ENCODE measurements at regions not wholly inside any gene's neighbourhood (a gene's known extent, or its start where the extent isn't known, plus 50 kb on each side); places are given as distances from the start of the nearest gene placed in this dataset.
"Not testable (repeated sequence)": the region's sequence is repeated elsewhere in the genome, so short reads cannot be mapped to it uniquely, and the experiment has no call there.

- DNase-seq (ENCODE audit: low spot score): not testable (repeated sequence)
Measured at GRCh38 chr1:109857702-109858101, 52.9 kb upstream of the CSF1 start.

DNA sequence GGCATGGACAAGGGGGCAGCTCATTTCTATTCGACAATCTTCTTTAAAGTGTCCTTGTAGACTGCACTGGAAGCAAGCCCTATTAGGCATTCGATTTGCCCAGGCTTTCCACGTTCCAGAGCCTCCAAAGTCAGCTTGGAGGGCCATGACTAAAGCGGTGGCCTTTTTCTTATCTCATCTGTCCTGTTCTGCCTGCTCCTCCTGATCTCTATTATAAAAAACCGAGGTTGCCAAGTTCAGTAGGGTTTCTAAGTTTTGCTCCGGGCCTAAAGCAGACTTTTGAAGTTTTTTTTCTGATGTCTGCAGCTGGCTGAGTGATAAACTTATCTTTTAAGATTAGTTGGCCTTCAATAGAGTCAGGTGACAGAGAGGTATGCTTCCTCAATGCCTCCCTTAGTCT is 54.7 kb upstream of the CSF1 start:
- DNase-seq (ENCODE audit: low spot score): not testable (repeated sequence)

- not testable (repeated sequence) for DNase-seq (ENCODE audit: low spot score)
Measured at GRCh38 chr1:109853972-109854371, 56.7 kb upstream of the CSF1 start.

DNA sequence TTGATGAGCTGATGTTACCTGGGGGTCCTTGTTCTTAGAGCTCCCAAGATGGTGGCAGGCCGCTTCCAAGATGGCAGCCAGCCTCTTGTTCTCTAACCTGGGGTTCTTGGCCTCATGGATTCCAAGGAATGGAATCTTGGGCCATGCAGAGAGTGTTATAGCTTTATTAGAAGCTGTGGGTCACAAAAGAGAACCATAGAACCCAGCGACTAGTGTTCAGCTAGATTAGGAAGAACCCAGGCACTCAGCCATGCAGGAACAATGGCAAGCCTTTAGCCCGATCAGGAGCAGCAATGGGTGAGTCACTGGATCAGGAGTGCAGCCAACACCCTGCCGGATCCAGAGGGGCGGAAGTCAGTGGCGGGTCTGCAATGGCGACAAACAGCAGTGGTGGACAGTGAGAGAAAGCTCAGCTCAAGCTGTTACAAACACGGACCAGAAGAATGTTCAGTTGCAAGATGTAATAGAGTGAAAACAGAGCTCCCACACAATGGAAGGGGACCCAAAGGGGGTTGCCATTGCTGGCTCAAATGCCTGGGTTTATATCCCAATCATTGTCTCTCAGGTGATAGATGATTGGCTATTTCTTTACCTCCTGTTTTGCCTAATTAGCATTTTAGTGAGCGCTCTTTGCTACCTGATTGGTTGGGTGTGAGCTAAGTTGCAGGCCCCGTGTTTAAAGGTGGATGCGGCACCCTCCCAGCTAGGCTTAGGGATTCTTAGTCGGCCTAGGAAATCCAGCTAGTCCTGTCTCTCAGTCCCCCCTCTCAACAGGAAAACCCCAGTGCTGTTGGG is 58.2 kb upstream of the CSF1 start:
- DNase-seq (ENCODE audit: low spot score): not testable (repeated sequence)

DNA sequence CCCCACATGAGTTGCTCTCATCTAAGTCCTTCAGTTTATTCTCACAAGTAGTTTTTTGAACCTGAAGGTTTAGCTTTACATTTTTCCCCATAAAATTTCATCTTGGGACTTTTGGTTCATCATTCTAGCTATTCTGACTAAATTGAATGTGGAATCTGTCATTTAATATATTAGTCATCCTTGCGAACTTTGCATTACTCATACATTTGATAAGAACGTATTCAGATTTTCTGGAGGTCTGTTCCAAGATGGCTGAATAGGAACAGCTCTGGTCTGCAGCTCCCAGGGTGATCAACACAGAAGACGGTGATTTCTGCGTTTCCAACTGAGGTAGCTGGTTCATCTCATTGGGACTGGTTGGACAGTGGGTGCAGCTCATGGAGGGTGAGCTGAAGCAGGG is 59.8 kb upstream of the CSF1 start:
- no peak for DNase-seq (ENCODE audit: low spot score)

GRCh38 chr1:109850194-109850593 is 60.5 kb upstream of the CSF1 start:
- no peak for DNase-seq (ENCODE audit: low spot score)

DNA sequence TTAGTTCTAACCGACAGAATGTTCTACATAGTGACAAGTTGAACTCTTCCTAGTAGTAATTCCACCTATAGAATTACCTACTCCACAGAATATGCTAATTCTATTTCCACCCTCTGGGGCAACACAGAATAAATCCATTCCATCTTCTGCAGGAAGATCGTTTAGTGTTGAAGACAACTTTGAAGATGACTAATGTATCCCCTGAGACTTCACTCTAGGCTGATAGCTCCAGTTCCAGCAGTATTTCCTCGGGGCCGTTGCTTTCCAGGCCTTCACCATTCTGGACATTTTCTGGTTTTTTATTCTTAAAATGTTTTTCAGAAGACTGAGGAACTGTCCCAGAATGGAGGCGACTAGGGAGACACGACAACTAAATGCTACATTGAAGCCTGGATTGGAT is 61.0 kb upstream of the CSF1 start:
- no peak for DNase-seq (ENCODE audit: low spot score)

DNA sequence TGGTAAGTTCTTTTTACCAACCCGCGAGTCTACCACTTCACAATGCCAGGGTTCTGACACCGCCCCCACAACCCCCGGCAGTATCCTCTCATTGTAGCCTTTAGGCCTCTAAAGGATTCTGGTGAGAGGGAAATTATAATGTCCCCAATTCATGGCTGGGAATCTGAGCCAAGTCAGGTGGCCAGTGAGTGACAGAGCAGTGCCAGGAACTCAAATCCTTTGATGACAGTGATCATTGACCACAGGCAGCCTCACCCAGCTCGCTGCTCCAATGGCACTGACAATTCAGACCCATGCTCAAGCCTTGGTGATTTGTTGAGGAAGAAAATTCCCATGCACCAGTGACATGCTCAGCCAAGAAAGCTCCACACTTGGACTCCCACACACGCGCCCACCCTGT is 63.4 kb upstream of the CSF1 start:
- DNase-seq (ENCODE audit: low spot score): no peak

DNA sequence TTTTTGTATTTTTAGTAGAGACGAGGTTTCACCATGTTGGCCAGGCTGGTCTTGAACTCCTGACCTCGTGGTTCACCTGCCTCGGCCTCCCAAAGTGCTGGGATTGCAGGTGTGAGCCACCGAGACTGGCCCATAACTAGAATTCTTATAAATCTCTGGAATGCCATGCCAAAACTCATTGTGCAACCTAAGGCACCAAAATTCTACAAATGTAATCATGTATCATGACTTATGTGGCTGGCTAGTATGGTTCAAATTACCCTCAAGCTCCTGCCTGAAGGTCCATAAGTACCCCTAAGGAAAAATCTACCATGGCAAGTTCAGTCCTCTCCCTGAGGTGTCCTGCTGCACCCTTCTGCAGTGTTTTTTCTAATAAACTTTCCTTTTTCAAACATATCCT is 63.8 kb upstream of the CSF1 start:
- no peak for DNase-seq (ENCODE audit: low spot score)

GRCh38 chr1:109846162-109846561 is 64.5 kb upstream of the CSF1 start:
- no peak for DNase-seq (ENCODE audit: low spot score)

DNA sequence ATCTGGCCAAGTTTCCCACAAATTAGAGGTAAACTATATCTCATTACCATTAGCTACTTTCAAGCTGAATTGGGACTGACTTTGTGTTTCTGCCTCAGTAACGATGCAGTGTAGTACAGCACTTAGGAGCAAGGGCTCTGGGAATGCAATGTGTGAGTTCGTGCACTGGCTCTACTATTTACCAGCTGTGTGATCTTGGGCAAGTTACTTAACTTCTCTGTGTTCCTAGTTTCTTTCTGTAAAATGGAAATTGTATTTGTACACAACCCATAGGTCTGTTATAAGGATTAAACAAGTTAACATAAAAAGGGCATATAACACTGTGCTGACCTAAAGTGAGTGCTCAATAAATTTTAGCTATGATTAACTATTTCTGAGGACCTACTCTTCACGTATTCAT is 65.0 kb upstream of the CSF1 start:
- DNase-seq (ENCODE audit: low spot score): no peak

DNA sequence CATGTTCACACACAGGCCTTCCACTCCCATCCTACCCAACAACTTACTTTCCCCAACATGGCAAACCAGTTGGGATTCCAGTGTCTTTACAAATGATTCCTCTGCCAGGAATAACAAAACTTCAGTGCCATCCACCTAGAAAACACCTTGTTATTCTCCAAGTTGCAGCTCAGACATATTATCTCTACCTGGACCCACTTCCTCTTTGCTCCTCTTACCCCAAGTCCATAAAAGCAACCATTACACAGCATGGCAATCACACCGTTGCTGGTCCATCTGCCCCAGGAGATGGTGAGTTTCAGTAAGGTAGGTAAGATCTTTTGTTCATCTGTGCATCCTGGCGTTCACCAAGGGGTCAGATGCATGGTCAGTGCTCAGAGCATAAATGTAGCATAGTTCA is 66.0 kb upstream of the CSF1 start:
- DNase-seq (ENCODE audit: low spot score): no peak

GRCh38 chr1:109840011-109840629 is 70.5 kb upstream of the CSF1 start:
- DNase-seq (ENCODE audit: low spot score): no peak

- not testable (repeated sequence) for DNase-seq (ENCODE audit: low spot score)
Measured at GRCh38 chr1:109839276-109839675, 71.4 kb upstream of the CSF1 start.

DNA sequence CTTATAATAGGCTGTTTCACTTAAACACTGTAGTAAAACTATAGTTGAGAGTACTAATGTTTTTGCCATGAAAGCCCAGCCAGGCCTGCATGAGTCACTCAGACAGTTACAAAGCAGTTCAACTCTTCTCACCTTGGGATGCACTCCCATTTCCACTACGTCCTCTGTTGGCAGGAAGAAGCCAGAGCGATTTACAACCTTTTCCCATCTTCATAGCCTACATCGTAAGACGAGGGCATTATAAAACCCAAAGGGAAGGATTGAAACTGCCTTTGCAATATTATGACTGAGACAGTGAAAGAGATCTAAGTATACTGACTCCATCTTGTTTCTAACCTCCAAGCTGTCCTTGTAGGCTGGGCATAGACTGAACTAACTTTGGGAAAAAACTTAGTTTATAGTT is 71.8 kb upstream of the CSF1 start:
- DNase-seq (ENCODE audit: low spot score): no peak

DNA sequence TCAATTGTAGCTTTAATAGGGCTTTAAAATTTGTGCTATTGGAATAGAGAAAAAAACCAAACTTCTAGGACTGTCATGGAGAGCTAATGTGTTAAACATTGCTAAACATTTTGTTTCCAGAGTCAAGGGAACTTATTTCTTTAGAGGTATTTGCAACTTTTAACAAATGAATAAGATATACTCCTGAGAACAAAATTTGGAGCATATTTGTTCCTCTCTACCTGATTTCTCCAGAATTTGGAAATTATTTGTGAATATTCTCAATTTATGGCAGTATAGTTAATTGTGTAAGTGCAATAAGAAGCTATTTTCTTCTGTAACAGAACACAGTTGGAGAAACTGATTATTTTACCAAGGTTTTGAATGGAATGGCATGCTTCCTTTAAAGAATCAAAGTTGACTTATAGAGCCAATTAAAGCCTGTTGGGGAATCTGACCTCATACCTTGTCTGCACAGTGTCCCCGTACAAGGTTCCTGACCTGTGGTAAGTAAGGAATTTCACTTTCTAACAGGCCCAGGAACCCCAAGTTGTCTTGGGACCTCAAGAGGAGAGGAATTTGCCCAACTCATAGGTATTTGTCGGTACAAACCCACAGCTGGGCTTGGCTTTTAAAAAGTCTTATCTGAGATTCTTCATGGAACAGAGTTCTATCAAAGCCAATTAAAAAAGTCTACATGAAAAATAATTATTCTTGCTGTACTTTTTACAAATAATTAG is 72.6 kb upstream of the CSF1 start:
- DNase-seq (ENCODE audit: low spot score): no peak

DNA sequence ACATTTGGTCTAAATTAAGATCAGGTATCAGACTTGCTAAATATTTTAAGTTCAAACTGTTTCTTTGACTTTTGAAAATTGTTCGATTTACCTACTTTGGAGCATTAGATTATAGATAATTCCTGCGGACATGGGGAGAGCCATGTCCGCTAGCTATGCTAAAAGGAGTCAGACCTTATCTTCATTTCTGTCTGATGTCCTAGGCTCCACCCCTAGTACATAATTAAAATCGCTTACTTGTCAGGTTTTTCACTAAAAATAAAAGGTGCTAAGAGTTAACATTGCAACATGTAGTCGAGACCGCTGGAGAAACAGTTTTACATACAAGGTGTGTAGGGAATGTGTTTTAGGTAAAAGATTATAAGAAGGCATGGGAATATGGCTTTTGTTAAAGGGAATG is 71.9 kb upstream of the EPS8L3 start:
- not testable (repeated sequence) for DNase-seq (ENCODE audit: low spot score)

GRCh38 chr1:109834951-109835350 is 71.2 kb upstream of the EPS8L3 start:
- no peak for DNase-seq (ENCODE audit: low spot score)

- no peak for DNase-seq (ENCODE audit: low spot score)
Measured at GRCh38 chr1:109832945-109833344, 69.2 kb upstream of the EPS8L3 start.

- DNase-seq (ENCODE audit: low spot score): no peak
Measured at GRCh38 chr1:109828756-109829505, 65.2 kb upstream of the EPS8L3 start.

GRCh38 chr1:109827986-109828385 is 64.3 kb upstream of the EPS8L3 start:
- no peak for DNase-seq (ENCODE audit: low spot score)

DNA sequence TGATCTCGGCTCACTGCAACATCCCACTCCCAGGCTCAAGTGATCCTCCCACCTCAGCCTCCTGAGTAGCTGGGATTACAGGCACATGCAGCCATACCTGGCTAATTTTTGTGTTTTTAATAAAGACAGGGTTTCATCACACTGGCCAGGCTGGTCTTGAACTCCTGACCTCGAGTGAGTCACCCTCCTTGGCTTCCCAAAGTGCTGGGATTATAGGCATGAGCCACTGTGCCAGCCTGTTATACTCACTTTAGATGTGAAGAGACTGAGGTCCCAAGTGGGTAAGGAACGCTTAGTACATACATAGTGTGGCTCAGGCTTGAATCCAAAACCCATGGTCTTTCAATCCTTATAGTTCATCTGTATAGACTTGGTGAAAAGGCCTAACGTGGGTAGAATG is 63.7 kb upstream of the EPS8L3 start:
- no peak for DNase-seq (ENCODE audit: low spot score)

All from AG08396 (cell line).